GM23338 (cell line): ENCODE measurements at regions not wholly inside any gene's neighbourhood (a gene's known extent, or its start where the extent isn't known, plus 50 kb on each side); places are given as distances from the start of the nearest gene placed in this dataset.
A peak's percentile ranks its signal among the peaks of the same experiment; 100 is the strongest.

Experiments
- ATAC-seq: fragments of 200-7000 bp; cut with Tn5 transposase; 3 replicates; pipeline ENCODE4 v1.9.1; 2020
- DNase-seq: peaks from one replicate; pipeline ENCODE4 v3.0.0-alpha.2; 2015; ENCODE audit warnings: low spot score
- H2AFZ ChIP-seq: fragments of 200-600 bp; sonication (generic); 2 replicates; pipeline ENCODE4 v1.8.0; 2016; ENCODE audit warnings: antibody characterized with exemption, mild to moderate bottlenecking, moderate library complexity
- H3F3A ChIP-seq: fragments of 200-600 bp; sonication (generic); replicated peaks from 2 replicates; pipeline ENCODE4 v1.8.0; 2017; ENCODE audit warnings: antibody characterized with exemption, mixed run types, low read depth
- H3K27ac ChIP-seq: fragments of 200-600 bp; sonication (generic); 2 replicates; pipeline ENCODE4 v1.6.1; 2016; ENCODE audit warnings: low read depth
- H3K27me3 ChIP-seq: fragments of 200-600 bp; sonication (generic); 2 replicates; pipeline ENCODE4 v1.8.0; 2016; ENCODE audit warnings: mild to moderate bottlenecking, mixed run types, moderate library complexity; ENCODE audit not compliant: insufficient read depth
- H3K36me3 ChIP-seq: fragments of 200-600 bp; sonication (generic); 2 replicates; pipeline ENCODE4 v1.8.0; 2016; ENCODE audit warnings: mild to moderate bottlenecking; ENCODE audit not compliant: insufficient read depth
- H3K4me1 ChIP-seq: fragments of 200-600 bp; sonication (generic); 2 replicates; pipeline ENCODE4 v1.8.0; 2016; ENCODE audit warnings: mild to moderate bottlenecking, moderate library complexity; ENCODE audit not compliant: insufficient read depth
- H3K4me2 ChIP-seq: fragments of 200-600 bp; sonication (generic); 2 replicates; pipeline ENCODE4 v1.7.1; 2017; ENCODE audit warnings: mixed run types
- H3K4me3 ChIP-seq: fragments of 200-600 bp; sonication (generic); 2 replicates; pipeline ENCODE4 v1.6.1; 2016; ENCODE audit warnings: mixed run types
- H3K79me2 ChIP-seq: fragments of 200-600 bp; sonication (generic); replicated peaks from 2 replicates; pipeline ENCODE4 v1.8.0; 2017; ENCODE audit warnings: mild to moderate bottlenecking; ENCODE audit not compliant: insufficient read depth
- H3K9me2 ChIP-seq: fragments of 200-600 bp; sonication (generic); 2 replicates; pipeline ENCODE4 v1.8.0; 2017; ENCODE audit not compliant: insufficient read depth
- H4K20me1 ChIP-seq: fragments of 200-600 bp; sonication (generic); replicated peaks from 2 replicates; pipeline ENCODE4 v1.8.0; 2017; ENCODE audit warnings: mild to moderate bottlenecking; ENCODE audit not compliant: insufficient read depth
- H3K27ac Mint-ChIP-seq: 2 replicates; pipeline ENCODE4 v1.8.0; 2020; ENCODE audit warnings: inconsistent platforms, mild to moderate bottlenecking, moderate library complexity, mixed read lengths
- H3K27me3 Mint-ChIP-seq: 3 replicates; pipeline ENCODE4 v1.8.0; 2022; ENCODE audit warnings: low read depth, mild to moderate bottlenecking, moderate library complexity, mixed read lengths, inconsistent platforms; ENCODE audit not compliant: insufficient read depth, poor library complexity
- H3K36me3 Mint-ChIP-seq: 3 replicates; pipeline ENCODE4 v1.8.0; 2021; ENCODE audit warnings: low read depth, mild to moderate bottlenecking, inconsistent platforms, moderate library complexity, mixed read lengths
- H3K4me1 Mint-ChIP-seq: 3 replicates; pipeline ENCODE4 v1.8.0; 2020; ENCODE audit warnings: mild to moderate bottlenecking, inconsistent platforms, mixed read lengths
- H3K4me3 Mint-ChIP-seq: 3 replicates; pipeline ENCODE4 v1.8.0; 2021; ENCODE audit warnings: moderate library complexity, mild to moderate bottlenecking, inconsistent platforms, mixed read lengths
- H3K9me3 Mint-ChIP-seq: 3 replicates; pipeline ENCODE4 v1.8.0; 2020; ENCODE audit warnings: moderate library complexity, mild to moderate bottlenecking, inconsistent platforms, mixed read lengths
- CREB1 ChIP-seq: fragments of 250-450 bp; sonication (Bioruptor Pico); IDR thresholded peaks from 2 replicates; pipeline ENCODE4 v1.5.0; 2020; ENCODE audit warnings: low read depth, mild to moderate bottlenecking, moderate library complexity
- CTCF ChIP-seq, 2 experiments: fragments of 200-600 bp in 1 of 2; sonication (generic) in 1 of 2; conservative IDR thresholded peaks; 2 replicates each; pipeline versions ENCODE4 v1.5.1 to v1.6.1; 2016 to 2017; ENCODE audit warnings: antibody characterized with exemption in 2 of 2, low read depth in 2 of 2, mild to moderate bottlenecking in 2 of 2, moderate library complexity in 1 of 2
- EZH2 ChIP-seq: fragments of 200-600 bp; sonication (generic); IDR thresholded peaks from one replicate; pipeline ENCODE4 v1.8.0; 2017; ENCODE audit warnings: antibody characterized with exemption, mild to moderate bottlenecking, low read depth; ENCODE audit not compliant: unreplicated experiment
- EZH2phosphoT487 ChIP-seq: fragments of 200-600 bp; sonication (generic); IDR thresholded peaks from one replicate; pipeline ENCODE4 v1.8.1; 2018; ENCODE audit warnings: antibody characterized with exemption; ENCODE audit not compliant: unreplicated experiment
- JUNB ChIP-seq: IDR thresholded peaks from one replicate; pipeline ENCODE4 v1.6.1; 2016; ENCODE audit warnings: antibody characterized with exemption; ENCODE audit not compliant: unreplicated experiment
- NANOG ChIP-seq: IDR thresholded peaks from 2 replicates; pipeline ENCODE4 v1.6.1; 2016; ENCODE audit warnings: antibody characterized with exemption, borderline replicate concordance
- POLR2AphosphoS5 ChIP-seq: IDR thresholded peaks from 2 replicates; pipeline ENCODE4 v1.6.1; 2016; ENCODE audit warnings: antibody characterized with exemption, low read depth
- STAT1 ChIP-seq: IDR thresholded peaks from one replicate; pipeline ENCODE4 v1.6.1; 2016; ENCODE audit warnings: antibody characterized with exemption; ENCODE audit not compliant: unreplicated experiment
- ZNF114 ChIP-seq: fragments of 250-450 bp; sonication (Bioruptor Pico); IDR thresholded peaks from 2 replicates; pipeline ENCODE4 v1.5.0; 2020; ENCODE audit warnings: mild to moderate bottlenecking, moderate library complexity
- ZNF331 ChIP-seq: fragments of 250-450 bp; sonication (Bioruptor Pico); IDR thresholded peaks from 2 replicates; pipeline ENCODE4 v1.5.0; 2020; ENCODE audit warnings: low read depth, mild to moderate bottlenecking, moderate library complexity
- TF ChIP-seq, protein P1 (sequence below): IDR thresholded peaks from 2 replicates; pipeline ENCODE4 v1.6.1; 2016; ENCODE audit warnings: antibody characterized with exemption
- TF ChIP-seq, protein P2 (sequence below): IDR thresholded peaks from one replicate; pipeline ENCODE4 v1.6.1; 2018; ENCODE audit warnings: antibody characterized with exemption; ENCODE audit not compliant: unreplicated experiment
- TF ChIP-seq, protein P3 (sequence below): fragments of 250-450 bp; sonication (Bioruptor Pico); IDR thresholded peaks from 2 replicates; pipeline ENCODE4 v1.5.0; 2020; ENCODE audit warnings: mild to moderate bottlenecking, moderate library complexity

- no peak overlapping the region for H3K27ac Mint-ChIP-seq
- no peaks in the 10 kb centered on the region for H3F3A ChIP-seq
- H3K9me3 Mint-ChIP-seq, result peaks cover 42% of the 10 kb centered on the region
- H3K79me2 ChIP-seq, result no peaks in the 10 kb centered on the region
- H3K9me2 ChIP-seq, result 0 out of 2 replicates have a peak, but pooled peaks cover 2% of the 10 kb centered on the region
- H4K20me1 ChIP-seq, result no peaks in the 10 kb centered on the region
- peak; percentile 29; the same call in 2 of the 3 replicates for ATAC-seq
- H3K27ac ChIP-seq, result no peak overlapping the region
- H3K36me3 Mint-ChIP-seq, result peaks cover 4% of the 10 kb centered on the region; the same call in 1 of the 3 replicates
- peak overlapping the region; percentile 85; the same call in 1 of the 2 replicates for H2AFZ ChIP-seq
- no peaks in the 10 kb centered on the region for H3K36me3 ChIP-seq
- H3K4me1 ChIP-seq, result peaks cover 7% of the 10 kb centered on the region; the same call in 1 of the 2 replicates
- no peak overlapping the region for H3K4me3 Mint-ChIP-seq
- H3K27me3 ChIP-seq, result no peaks in the 10 kb centered on the region
- peaks cover 5% of the 10 kb centered on the region for H3K27me3 Mint-ChIP-seq
- H3K4me2 ChIP-seq, result peak overlapping the region; percentile 65
- DNase-seq, result peak; percentile 57
- no peak for TF ChIP-seq STAT1
- no peak for TF ChIP-seq ZNF331 (CRISPR knock-in tag)
- no peak for TF ChIP-seq CREB1 (CRISPR knock-in tag)
- TF ChIP-seq EZH2phosphoT487, result no peak
- TF ChIP-seq POLR2AphosphoS5, result no peak
- TF ChIP-seq NANOG, result no peak
- TF ChIP-seq, protein P1, sequence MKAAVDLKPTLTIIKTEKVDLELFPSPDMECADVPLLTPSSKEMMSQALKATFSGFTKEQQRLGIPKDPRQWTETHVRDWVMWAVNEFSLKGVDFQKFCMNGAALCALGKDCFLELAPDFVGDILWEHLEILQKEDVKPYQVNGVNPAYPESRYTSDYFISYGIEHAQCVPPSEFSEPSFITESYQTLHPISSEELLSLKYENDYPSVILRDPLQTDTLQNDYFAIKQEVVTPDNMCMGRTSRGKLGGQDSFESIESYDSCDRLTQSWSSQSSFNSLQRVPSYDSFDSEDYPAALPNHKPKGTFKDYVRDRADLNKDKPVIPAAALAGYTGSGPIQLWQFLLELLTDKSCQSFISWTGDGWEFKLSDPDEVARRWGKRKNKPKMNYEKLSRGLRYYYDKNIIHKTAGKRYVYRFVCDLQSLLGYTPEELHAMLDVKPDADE, result no peak
- TF ChIP-seq, protein P2, sequence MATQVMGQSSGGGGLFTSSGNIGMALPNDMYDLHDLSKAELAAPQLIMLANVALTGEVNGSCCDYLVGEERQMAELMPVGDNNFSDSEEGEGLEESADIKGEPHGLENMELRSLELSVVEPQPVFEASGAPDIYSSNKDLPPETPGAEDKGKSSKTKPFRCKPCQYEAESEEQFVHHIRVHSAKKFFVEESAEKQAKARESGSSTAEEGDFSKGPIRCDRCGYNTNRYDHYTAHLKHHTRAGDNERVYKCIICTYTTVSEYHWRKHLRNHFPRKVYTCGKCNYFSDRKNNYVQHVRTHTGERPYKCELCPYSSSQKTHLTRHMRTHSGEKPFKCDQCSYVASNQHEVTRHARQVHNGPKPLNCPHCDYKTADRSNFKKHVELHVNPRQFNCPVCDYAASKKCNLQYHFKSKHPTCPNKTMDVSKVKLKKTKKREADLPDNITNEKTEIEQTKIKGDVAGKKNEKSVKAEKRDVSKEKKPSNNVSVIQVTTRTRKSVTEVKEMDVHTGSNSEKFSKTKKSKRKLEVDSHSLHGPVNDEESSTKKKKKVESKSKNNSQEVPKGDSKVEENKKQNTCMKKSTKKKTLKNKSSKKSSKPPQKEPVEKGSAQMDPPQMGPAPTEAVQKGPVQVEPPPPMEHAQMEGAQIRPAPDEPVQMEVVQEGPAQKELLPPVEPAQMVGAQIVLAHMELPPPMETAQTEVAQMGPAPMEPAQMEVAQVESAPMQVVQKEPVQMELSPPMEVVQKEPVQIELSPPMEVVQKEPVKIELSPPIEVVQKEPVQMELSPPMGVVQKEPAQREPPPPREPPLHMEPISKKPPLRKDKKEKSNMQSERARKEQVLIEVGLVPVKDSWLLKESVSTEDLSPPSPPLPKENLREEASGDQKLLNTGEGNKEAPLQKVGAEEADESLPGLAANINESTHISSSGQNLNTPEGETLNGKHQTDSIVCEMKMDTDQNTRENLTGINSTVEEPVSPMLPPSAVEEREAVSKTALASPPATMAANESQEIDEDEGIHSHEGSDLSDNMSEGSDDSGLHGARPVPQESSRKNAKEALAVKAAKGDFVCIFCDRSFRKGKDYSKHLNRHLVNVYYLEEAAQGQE, result no peak
- TF ChIP-seq ZNF114 (CRISPR knock-in tag), result no peak
- TF ChIP-seq JUNB, result no peak
- TF ChIP-seq EZH2, result no peak
- TF ChIP-seq, protein P3, sequence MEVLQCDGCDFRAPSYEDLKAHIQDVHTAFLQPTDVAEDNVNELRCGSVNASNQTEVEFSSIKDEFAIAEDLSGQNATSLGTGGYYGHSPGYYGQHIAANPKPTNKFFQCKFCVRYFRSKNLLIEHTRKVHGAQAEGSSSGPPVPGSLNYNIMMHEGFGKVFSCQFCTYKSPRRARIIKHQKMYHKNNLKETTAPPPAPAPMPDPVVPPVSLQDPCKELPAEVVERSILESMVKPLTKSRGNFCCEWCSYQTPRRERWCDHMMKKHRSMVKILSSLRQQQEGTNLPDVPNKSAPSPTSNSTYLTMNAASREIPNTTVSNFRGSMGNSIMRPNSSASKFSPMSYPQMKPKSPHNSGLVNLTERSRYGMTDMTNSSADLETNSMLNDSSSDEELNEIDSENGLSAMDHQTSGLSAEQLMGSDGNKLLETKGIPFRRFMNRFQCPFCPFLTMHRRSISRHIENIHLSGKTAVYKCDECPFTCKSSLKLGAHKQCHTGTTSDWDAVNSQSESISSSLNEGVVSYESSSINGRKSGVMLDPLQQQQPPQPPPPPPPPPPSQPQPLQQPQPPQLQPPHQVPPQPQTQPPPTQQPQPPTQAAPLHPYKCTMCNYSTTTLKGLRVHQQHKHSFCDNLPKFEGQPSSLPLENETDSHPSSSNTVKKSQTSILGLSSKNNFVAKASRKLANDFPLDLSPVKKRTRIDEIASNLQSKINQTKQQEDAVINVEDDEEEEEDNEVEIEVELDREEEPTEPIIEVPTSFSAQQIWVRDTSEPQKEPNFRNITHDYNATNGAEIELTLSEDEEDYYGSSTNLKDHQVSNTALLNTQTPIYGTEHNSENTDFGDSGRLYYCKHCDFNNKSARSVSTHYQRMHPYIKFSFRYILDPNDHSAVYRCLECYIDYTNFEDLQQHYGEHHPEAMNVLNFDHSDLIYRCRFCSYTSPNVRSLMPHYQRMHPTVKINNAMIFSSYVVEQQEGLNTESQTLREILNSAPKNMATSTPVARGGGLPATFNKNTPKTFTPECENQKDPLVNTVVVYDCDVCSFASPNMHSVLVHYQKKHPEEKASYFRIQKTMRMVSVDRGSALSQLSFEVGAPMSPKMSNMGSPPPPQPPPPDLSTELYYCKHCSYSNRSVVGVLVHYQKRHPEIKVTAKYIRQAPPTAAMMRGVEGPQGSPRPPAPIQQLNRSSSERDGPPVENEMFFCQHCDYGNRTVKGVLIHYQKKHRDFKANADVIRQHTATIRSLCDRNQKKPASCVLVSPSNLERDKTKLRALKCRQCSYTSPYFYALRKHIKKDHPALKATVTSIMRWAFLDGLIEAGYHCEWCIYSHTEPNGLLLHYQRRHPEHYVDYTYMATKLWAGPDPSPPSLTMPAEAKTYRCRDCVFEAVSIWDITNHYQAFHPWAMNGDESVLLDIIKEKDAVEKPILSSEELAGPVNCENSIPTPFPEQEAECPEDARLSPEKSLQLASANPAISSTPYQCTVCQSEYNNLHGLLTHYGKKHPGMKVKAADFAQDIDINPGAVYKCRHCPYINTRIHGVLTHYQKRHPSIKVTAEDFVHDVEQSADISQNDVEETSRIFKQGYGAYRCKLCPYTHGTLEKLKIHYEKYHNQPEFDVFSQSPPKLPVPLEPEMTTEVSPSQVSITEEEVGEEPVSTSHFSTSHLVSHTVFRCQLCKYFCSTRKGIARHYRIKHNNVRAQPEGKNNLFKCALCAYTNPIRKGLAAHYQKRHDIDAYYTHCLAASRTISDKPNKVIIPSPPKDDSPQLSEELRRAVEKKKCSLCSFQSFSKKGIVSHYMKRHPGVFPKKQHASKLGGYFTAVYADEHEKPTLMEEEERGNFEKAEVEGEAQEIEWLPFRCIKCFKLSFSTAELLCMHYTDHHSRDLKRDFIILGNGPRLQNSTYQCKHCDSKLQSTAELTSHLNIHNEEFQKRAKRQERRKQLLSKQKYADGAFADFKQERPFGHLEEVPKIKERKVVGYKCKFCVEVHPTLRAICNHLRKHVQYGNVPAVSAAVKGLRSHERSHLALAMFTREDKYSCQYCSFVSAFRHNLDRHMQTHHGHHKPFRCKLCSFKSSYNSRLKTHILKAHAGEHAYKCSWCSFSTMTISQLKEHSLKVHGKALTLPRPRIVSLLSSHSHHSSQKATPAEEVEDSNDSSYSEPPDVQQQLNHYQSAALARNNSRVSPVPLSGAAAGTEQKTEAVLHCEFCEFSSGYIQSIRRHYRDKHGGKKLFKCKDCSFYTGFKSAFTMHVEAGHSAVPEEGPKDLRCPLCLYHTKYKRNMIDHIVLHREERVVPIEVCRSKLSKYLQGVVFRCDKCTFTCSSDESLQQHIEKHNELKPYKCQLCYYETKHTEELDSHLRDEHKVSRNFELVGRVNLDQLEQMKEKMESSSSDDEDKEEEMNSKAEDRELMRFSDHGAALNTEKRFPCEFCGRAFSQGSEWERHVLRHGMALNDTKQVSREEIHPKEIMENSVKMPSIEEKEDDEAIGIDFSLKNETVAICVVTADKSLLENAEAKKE, result no peak
- no peak for TF ChIP-seq CTCF (conservative IDR thresholded peaks at IDR 0.05; ENCODE audit: low read depth in 2 of 2)
- no peak overlapping the region for H3K4me3 ChIP-seq
- H3K4me1 Mint-ChIP-seq, result peaks cover 4% of the 10 kb centered on the region; the same call in 1 of the 3 replicates
These were observed 82.9 kb downstream of the ZNF737 start for GRCh38 chr19:20482721-20483120.
